HFFc6 (cell line): ENCODE measurements at regions not wholly inside any gene's neighbourhood (a gene's known extent, or its start where the extent isn't known, plus 50 kb on each side); places are given as distances from the start of the nearest gene placed in this dataset.

ENCODE experiments used
- DNase-seq: peaks from one replicate; pipeline ENCODE4 v3.0.0-alpha.2; 2018
- H3K27ac Mint-ChIP-seq: 2 replicates; pipeline ENCODE4 v1.8.0; 2020; ENCODE audit warnings: mild to moderate bottlenecking, mixed read lengths
- H3K27me3 Mint-ChIP-seq: 2 replicates; pipeline ENCODE4 v1.8.0; 2021; ENCODE audit warnings: mild to moderate bottlenecking, moderate library complexity, mixed read lengths; ENCODE audit not compliant: insufficient read depth
- H3K36me3 Mint-ChIP-seq: 2 replicates; pipeline ENCODE4 v1.8.0; 2021; ENCODE audit warnings: low read depth, mixed read lengths
- H3K4me1 Mint-ChIP-seq: 2 replicates; pipeline ENCODE4 v1.8.0; 2020; ENCODE audit warnings: low read depth, mixed read lengths
- H3K4me3 Mint-ChIP-seq: 2 replicates; pipeline ENCODE4 v1.8.0; 2020; ENCODE audit warnings: mild to moderate bottlenecking, moderate library complexity, mixed read lengths
- H3K9me3 Mint-ChIP-seq: 2 replicates; pipeline ENCODE4 v1.8.0; 2020; ENCODE audit warnings: mild to moderate bottlenecking, mixed read lengths
- TF ChIP-seq, protein P1 (sequence below): fragments of 200-600 bp; sonication (generic); IDR thresholded peaks from 2 replicates; pipeline ENCODE4 v1.5.0; 2021; ENCODE audit warnings: antibody characterized with exemption, mild to moderate bottlenecking

DNA sequence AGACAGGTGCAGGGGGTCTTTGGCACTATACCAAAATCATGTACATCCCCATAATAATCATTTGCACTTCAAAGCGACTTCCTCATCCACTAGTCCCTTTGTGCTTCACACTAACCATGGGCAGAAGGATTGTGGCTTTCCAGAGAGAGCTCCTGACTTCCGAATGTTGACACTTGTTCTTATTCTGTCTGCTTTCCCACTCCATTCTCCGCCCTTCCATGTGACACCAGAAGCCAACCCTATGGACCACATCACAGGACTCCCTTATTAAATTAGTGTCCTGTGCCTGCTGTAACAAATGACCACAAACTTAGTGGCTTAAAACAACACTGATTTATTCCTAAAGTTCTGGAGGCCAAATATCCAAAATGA lies 91.6 kb downstream of the CMC2 start:
- Mint-ChIP-seq H3K27ac (no peak overlapping the region), H3K27me3 (peaks cover 41% of the 10 kb centered on the region)

DNA sequence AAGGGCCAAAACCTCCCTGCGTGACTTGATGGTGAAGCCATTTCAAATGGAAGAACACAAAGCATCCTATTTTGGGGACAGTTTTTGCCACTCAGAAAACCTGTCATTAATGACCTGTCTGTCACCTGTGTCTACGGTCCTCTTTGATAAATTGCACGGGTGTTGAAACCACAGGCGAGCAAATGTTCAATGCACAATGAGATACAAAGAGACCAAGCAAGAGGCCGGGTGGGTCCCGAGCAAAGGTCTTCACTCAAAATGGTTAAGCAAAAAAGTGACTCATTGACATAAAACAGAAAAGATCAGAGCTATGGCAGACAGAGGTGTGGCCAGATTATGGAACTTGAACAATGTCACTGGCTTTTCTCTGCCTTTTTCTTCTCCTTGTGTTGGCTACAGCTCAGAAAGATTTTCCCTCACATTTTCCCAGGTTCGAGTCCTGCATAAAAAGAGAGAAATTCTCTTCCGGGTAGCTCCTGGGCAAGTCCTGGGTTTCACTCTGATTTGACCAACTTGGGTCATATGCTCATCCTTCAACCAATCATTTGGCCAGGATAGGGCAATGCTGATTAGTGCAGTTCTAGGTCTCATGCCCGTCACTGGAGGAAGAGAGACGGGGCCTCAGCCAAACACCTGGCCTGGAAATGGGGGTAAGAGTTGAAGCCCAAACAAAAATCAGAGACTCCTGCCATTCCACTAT lies 92.2 kb downstream of the CMC2 start:
- Mint-ChIP-seq H3K9me3 (peaks cover 6% of the 10 kb centered on the region; the same call in 1 of the 2 replicates), H3K27me3 (peaks cover 41% of the 10 kb centered on the region), H3K36me3 (no peaks in the 10 kb centered on the region), H3K4me3 (no peak overlapping the region), H3K27ac (no peak overlapping the region), H3K4me1 (no peaks in the 10 kb centered on the region)
- DNase-seq: no peak
- TF ChIP-seq, protein P1, sequence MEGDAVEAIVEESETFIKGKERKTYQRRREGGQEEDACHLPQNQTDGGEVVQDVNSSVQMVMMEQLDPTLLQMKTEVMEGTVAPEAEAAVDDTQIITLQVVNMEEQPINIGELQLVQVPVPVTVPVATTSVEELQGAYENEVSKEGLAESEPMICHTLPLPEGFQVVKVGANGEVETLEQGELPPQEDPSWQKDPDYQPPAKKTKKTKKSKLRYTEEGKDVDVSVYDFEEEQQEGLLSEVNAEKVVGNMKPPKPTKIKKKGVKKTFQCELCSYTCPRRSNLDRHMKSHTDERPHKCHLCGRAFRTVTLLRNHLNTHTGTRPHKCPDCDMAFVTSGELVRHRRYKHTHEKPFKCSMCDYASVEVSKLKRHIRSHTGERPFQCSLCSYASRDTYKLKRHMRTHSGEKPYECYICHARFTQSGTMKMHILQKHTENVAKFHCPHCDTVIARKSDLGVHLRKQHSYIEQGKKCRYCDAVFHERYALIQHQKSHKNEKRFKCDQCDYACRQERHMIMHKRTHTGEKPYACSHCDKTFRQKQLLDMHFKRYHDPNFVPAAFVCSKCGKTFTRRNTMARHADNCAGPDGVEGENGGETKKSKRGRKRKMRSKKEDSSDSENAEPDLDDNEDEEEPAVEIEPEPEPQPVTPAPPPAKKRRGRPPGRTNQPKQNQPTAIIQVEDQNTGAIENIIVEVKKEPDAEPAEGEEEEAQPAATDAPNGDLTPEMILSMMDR: no peak

More for the DNA sequence above, 91.6 kb downstream of the CMC2 start:
- no peak for DNase-seq
- Mint-ChIP-seq H3K36me3 (no peaks in the 10 kb centered on the region), H3K4me1 (no peaks in the 10 kb centered on the region), H3K4me3 (no peak overlapping the region), H3K9me3 (peaks cover 6% of the 10 kb centered on the region; the same call in 1 of the 2 replicates)
- TF ChIP-seq, protein P1: no peak

DNA sequence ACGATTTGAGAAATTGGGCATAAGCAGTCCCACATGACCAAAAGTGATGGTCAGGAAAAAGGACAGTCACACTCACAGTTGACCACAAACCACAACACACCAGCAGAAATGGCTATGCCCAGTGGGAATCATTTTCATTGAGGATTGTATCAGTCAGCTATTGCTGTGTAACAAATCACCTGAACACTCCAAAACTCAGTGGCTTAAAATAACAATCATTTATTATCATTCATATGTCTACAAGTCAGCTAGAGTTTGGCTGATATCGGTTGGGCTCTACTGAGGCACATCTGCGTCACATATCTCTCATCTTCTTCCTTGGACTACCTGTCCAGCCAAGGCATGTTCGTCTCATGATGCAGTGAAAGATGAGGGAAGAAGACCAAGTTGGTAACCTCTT lies 93.3 kb downstream of the CMC2 start:
- Mint-ChIP-seq H3K4me1 (no peaks in the 10 kb centered on the region), H3K36me3 (no peaks in the 10 kb centered on the region), H3K27me3 (peaks cover 32% of the 10 kb centered on the region), H3K9me3 (peaks cover 6% of the 10 kb centered on the region; the same call in 1 of the 2 replicates), H3K27ac (no peak overlapping the region), H3K4me3 (no peak overlapping the region)
- no peak for DNase-seq
- TF ChIP-seq, protein P1: no peak

- H3K27me3 Mint-ChIP-seq: peaks cover 37% of the 10 kb centered on the region
- DNase-seq: no peak
- no peaks in the 10 kb centered on the region for H3K4me1 Mint-ChIP-seq
- H3K27ac Mint-ChIP-seq: no peak overlapping the region
- no peak overlapping the region for H3K4me3 Mint-ChIP-seq
- no peaks in the 10 kb centered on the region for H3K36me3 Mint-ChIP-seq
- peaks cover 6% of the 10 kb centered on the region; the same call in 1 of the 2 replicates for H3K9me3 Mint-ChIP-seq
- TF ChIP-seq, protein P1: no peak
These were observed 94.0 kb downstream of the CMC2 start for GRCh38 chr16:80912651-80913050.

- TF ChIP-seq, protein P1: no peak
- no peak for DNase-seq
- peaks cover 29% of the 10 kb centered on the region for H3K27me3 Mint-ChIP-seq
- H3K36me3 Mint-ChIP-seq: no peaks in the 10 kb centered on the region
- no peak overlapping the region for H3K27ac Mint-ChIP-seq
- H3K4me3 Mint-ChIP-seq: no peak overlapping the region
- peaks cover 6% of the 10 kb centered on the region; the same call in 1 of the 2 replicates for H3K9me3 Mint-ChIP-seq
- H3K4me1 Mint-ChIP-seq: no peaks in the 10 kb centered on the region
These were observed 96.3 kb downstream of the CMC2 start for GRCh38 chr16:80910434-80910833.
